H4 (cell line): ENCODE measurements at regions not wholly inside any gene's neighbourhood (a gene's known extent, or its start where the extent isn't known, plus 50 kb on each side); places are given as distances from the start of the nearest gene placed in this dataset.

Experiments
- DNase-seq: peaks from one replicate; pipeline ENCODE4 v3.0.0-alpha.2; 2015; ENCODE audit warnings: low spot score

- no peak for DNase-seq
Observed at GRCh38 chr11:134576286-134576685, 164.2 kb upstream of the B3GAT1 start.

- DNase-seq, result no peak
Observed at GRCh38 chr11:134575504-134576230, 163.6 kb upstream of the B3GAT1 start.

GRCh38 chr11:134574947-134575346, 162.9 kb upstream of the B3GAT1 start:
- DNase-seq, result no peak

GRCh38 chr11:134574425-134574824, 162.4 kb upstream of the B3GAT1 start:
- DNase-seq, result no peak

- no peak for DNase-seq
Observed at GRCh38 chr11:134573857-134574256, 161.8 kb upstream of the B3GAT1 start.

GRCh38 chr11:134572741-134573675, 161.0 kb upstream of the B3GAT1 start:
- DNase-seq, result no peak

- DNase-seq, result no peak
Observed at GRCh38 chr11:134571301-134571700, 159.3 kb upstream of the B3GAT1 start.

- DNase-seq, result no peak
Observed at GRCh38 chr11:134569195-134569594, 157.2 kb upstream of the B3GAT1 start.

GRCh38 chr11:134566311-134566710, 154.3 kb upstream of the B3GAT1 start:
- no peak for DNase-seq

- DNase-seq, result no peak
Observed at GRCh38 chr11:134565343-134565891, 153.4 kb upstream of the B3GAT1 start.

GRCh38 chr11:134564472-134565200, 152.6 kb upstream of the B3GAT1 start:
- DNase-seq, result no peak

GRCh38 chr11:134562941-134563471, 151.0 kb upstream of the B3GAT1 start:
- no peak for DNase-seq

- DNase-seq, result no peak
Observed at GRCh38 chr11:134562196-134562595, 150.2 kb upstream of the B3GAT1 start.

- DNase-seq, result no peak
Observed at GRCh38 chr11:134561331-134561720, 149.3 kb upstream of the B3GAT1 start.

- no peak for DNase-seq
Observed at GRCh38 chr11:134560566-134561330, 148.7 kb upstream of the B3GAT1 start.

GRCh38 chr11:134560066-134560465, 148.0 kb upstream of the B3GAT1 start:
- DNase-seq, result no peak

GRCh38 chr11:134559602-134559962, 147.5 kb upstream of the B3GAT1 start:
- no peak for DNase-seq

- no peak for DNase-seq
Observed at GRCh38 chr11:134558916-134559601, 147.0 kb upstream of the B3GAT1 start.

- no peak for DNase-seq
Observed at GRCh38 chr11:134558258-134558835, 146.3 kb upstream of the B3GAT1 start.
